ENCODE measurements at regions not wholly inside any gene's neighbourhood (a gene's known extent, or its start where the extent isn't known, plus 50 kb on each side); places are given as distances from the start of the nearest gene placed in this dataset.

DNA sequence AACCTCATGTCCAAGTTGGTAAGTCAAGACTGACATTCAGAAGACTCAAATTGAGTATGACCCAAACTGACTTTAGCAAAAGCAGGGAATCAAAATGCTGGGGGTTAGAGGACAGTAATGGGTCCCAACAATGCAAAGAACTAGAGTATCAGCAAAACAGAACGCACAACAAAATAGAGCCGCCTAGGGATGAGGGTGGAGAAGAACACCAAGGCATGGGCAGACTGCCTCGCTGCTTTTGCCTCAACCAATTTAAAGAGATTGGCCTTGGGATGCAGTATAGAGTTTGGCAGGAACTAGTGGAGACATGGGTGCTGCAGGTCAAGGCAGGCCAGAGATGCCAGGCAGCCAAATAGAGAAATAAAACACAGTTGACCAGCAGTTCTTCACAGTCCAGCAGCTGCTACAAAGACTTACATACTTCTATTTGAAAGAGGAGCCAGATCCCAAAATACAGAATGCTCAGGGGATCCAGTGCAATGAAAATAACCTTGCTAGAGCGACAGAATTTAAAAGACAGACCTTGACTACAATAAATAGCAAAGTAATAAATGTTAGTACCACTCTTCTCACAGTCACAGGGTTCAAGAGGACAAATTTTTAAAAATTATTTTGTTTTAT lies 83.9 kb upstream of the NIPBL start:
- no peak for ATAC-seq
- ChIA-PET POLR2A (ENCODE audit: unreplicated experiment) (no interaction called here), CTCF (no interaction called here)
- Histone ChIP-seq H3K79me2 (ENCODE audit: low read length) (no peaks in the 10 kb centered on the region), H3F3A (ENCODE audit: low read length, unreplicated experiment) (no peaks in the 10 kb centered on the region), H3K4me1 (ENCODE audit: insufficient read depth, low read length) (no peaks in the 10 kb centered on the region), H3K9me3 (ENCODE audit: low read length) (no peaks in the 10 kb centered on the region), H2AFZ (ENCODE audit: low read length) (no peak overlapping the region), H3K27ac (ENCODE audit: low read length) (no peak overlapping the region), H3K4me3 (ENCODE audit: low read length) (no peak overlapping the region), H4K20me1 (ENCODE audit: low read length) (no peaks in the 10 kb centered on the region), H3K9ac (ENCODE audit: low read length) (no peak overlapping the region), H3K27me3 (ENCODE audit: low read length) (peaks cover 48% of the 10 kb centered on the region), H3K36me3 (ENCODE audit: low read depth, low read length) (no peaks in the 10 kb centered on the region), H3K9me2 (replicated peaks; ENCODE audit: low read length) (no peaks in the 10 kb centered on the region), H3K4me2 (ENCODE audit: low read length) (no peak overlapping the region)
- TF ChIP-seq, protein P1, sequence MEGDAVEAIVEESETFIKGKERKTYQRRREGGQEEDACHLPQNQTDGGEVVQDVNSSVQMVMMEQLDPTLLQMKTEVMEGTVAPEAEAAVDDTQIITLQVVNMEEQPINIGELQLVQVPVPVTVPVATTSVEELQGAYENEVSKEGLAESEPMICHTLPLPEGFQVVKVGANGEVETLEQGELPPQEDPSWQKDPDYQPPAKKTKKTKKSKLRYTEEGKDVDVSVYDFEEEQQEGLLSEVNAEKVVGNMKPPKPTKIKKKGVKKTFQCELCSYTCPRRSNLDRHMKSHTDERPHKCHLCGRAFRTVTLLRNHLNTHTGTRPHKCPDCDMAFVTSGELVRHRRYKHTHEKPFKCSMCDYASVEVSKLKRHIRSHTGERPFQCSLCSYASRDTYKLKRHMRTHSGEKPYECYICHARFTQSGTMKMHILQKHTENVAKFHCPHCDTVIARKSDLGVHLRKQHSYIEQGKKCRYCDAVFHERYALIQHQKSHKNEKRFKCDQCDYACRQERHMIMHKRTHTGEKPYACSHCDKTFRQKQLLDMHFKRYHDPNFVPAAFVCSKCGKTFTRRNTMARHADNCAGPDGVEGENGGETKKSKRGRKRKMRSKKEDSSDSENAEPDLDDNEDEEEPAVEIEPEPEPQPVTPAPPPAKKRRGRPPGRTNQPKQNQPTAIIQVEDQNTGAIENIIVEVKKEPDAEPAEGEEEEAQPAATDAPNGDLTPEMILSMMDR (conservative IDR thresholded peaks at IDR 0.05; ENCODE audit: low read depth, low read length), result no peak
- TF ChIP-seq EZH2 (IDR thresholded peaks at IDR 0.05; ENCODE audit: low read length, unreplicated experiment), result no peak
- TF ChIP-seq EZH2phosphoT487 (IDR thresholded peaks at IDR 0.05; ENCODE audit: borderline replicate concordance, low read length), result no peak
- BruUV-seq (replicated peaks), result no TSS peak
- DNase-seq, result no peak
- intact Hi-C loops (cut with micrococcal nuclease), result no loop called here

DNA sequence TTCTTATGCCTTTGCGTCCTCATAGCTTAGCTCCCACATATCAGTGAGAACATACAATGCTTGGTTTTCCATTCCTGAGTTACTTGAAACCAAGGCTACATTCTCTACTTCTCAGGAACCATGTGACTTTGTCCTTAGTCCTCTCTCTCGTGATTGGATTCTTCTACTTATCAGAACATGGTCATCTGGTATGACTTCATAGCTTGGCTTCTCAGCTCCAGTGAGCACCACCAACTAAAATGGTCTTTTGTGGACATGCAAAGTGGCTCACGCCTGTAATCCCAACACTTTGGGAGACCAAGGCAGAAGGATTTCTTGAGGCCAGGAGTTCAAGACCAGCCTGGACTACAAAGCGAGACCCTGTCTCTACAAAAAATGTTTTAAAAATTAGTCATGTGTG lies 81.2 kb upstream of the NIPBL start:
- no peak for DNase-seq
- Histone ChIP-seq H3K27ac (ENCODE audit: low read length) (no peak overlapping the region), H3F3A (ENCODE audit: low read length, unreplicated experiment) (no peaks in the 10 kb centered on the region), H3K36me3 (ENCODE audit: low read depth, low read length) (no peaks in the 10 kb centered on the region), H3K9me3 (ENCODE audit: low read length) (no peaks in the 10 kb centered on the region), H2AFZ (ENCODE audit: low read length) (no peak overlapping the region), H3K4me2 (ENCODE audit: low read length) (no peak overlapping the region), H3K9me2 (replicated peaks; ENCODE audit: low read length) (no peaks in the 10 kb centered on the region), H4K20me1 (ENCODE audit: low read length) (no peaks in the 10 kb centered on the region), H3K9ac (ENCODE audit: low read length) (no peak overlapping the region), H3K79me2 (ENCODE audit: low read length) (no peaks in the 10 kb centered on the region), H3K4me1 (ENCODE audit: insufficient read depth, low read length) (no peaks in the 10 kb centered on the region), H3K27me3 (ENCODE audit: low read length) (peaks cover 57% of the 10 kb centered on the region), H3K4me3 (ENCODE audit: low read length) (no peak overlapping the region)
- intact Hi-C loops (cut with micrococcal nuclease), result no loop called here
- ChIA-PET CTCF (no interaction called here), POLR2A (ENCODE audit: unreplicated experiment) (no interaction called here)
- ATAC-seq, result no peak
- TF ChIP-seq, protein P1 (conservative IDR thresholded peaks at IDR 0.05; ENCODE audit: low read depth, low read length), result no peak
- TF ChIP-seq EZH2phosphoT487 (IDR thresholded peaks at IDR 0.05; ENCODE audit: borderline replicate concordance, low read length) (no peak), EZH2 (IDR thresholded peaks at IDR 0.05; ENCODE audit: low read length, unreplicated experiment) (no peak)
- no TSS peak for BruUV-seq (replicated peaks)

DNA sequence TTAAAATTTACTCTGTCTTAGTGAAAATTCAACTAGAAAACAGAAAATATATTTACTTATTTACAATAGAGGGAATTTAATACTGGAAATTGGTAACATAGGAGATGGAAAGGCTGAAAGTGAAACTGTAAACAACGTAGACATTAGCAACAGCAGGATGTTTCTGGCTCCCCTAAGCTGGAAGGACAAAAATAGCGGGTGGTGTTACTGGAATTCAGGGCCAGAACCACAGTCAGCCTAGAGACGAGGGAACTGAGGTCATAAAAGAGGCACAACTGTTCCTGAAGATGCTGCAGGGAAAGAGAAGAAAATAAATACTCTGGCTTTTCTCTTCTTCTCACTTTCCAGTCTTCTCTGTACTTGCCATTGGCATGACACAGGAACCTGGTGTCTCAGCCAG lies 80.4 kb upstream of the NIPBL start:
- H4K20me1 ChIP-seq (ENCODE audit: low read length), result no peaks in the 10 kb centered on the region
- DNase-seq (no peak), ATAC-seq (no peak)
- intact Hi-C loops (cut with micrococcal nuclease), result no loop called here
- H3K9ac ChIP-seq (ENCODE audit: low read length), result no peak overlapping the region
- H3K9me2 ChIP-seq (replicated peaks; ENCODE audit: low read length), result no peaks in the 10 kb centered on the region
- no peak overlapping the region for H3K27ac ChIP-seq (ENCODE audit: low read length)
- H3K36me3 ChIP-seq (ENCODE audit: low read depth, low read length), result no peaks in the 10 kb centered on the region
- peaks cover 63% of the 10 kb centered on the region for H3K27me3 ChIP-seq (ENCODE audit: low read length)
- H3K4me1 ChIP-seq (ENCODE audit: insufficient read depth, low read length), result no peaks in the 10 kb centered on the region
- H3K4me2 ChIP-seq (ENCODE audit: low read length), result 0 out of 2 replicates have a peak overlapping the region, but pooled peaks have one; percentile 29
- TF ChIP-seq EZH2 (IDR thresholded peaks at IDR 0.05; ENCODE audit: low read length, unreplicated experiment), result no peak
- TF ChIP-seq, protein P1 (conservative IDR thresholded peaks at IDR 0.05; ENCODE audit: low read depth, low read length), result no peak
- TF ChIP-seq EZH2phosphoT487 (IDR thresholded peaks at IDR 0.05; ENCODE audit: borderline replicate concordance, low read length), result no peak
- no peaks in the 10 kb centered on the region for H3F3A ChIP-seq (ENCODE audit: low read length, unreplicated experiment)
- H3K79me2 ChIP-seq (ENCODE audit: low read length), result no peaks in the 10 kb centered on the region
- ChIA-PET CTCF (no interaction called here), POLR2A (ENCODE audit: unreplicated experiment) (no interaction called here)
- no peaks in the 10 kb centered on the region for H3K9me3 ChIP-seq (ENCODE audit: low read length)
- H2AFZ ChIP-seq (ENCODE audit: low read length), result no peak overlapping the region
- no TSS peak for BruUV-seq (replicated peaks)
- no peak overlapping the region for H3K4me3 ChIP-seq (ENCODE audit: low read length)

Data from PC-3 (cell line).